HepG2 (cell line): ENCODE measurements at regions not wholly inside any gene's neighbourhood (a gene's known extent, or its start where the extent isn't known, plus 50 kb on each side); places are given as distances from the start of the nearest gene placed in this dataset.

Experiments
- ATAC-seq: fragments of 200-7000 bp; cut with Tn5 transposase; 3 replicates; pipeline ENCODE4 v1.9.1; 2020; ENCODE audit warnings: mild to moderate bottlenecking, moderate library complexity
- BruUV-seq: library from RNA; stranded (reverse); fragments of 400-500 nt; replicated peaks from 2 replicates; lab custom pipeline; 2021; lab: Mats Ljungman, UMichigan
- CTCF ChIA-PET: fragments of 300-600 bp; formaldehyde crosslinking; extraction: SDS; loops from one replicate; lab custom pipeline; 2021; ENCODE audit warnings: low total read pairs, inconsistent platforms, low intra/inter-chr PET ratio; lab: Yijun Ruan, JAX
- POLR2A ChIA-PET: fragments of 350-600 bp; sonication (Branson Sonifier 250); formaldehyde crosslinking; loops from one replicate; lab custom pipeline; 2020; ENCODE audit warnings: antibody characterized with exemption, inconsistent platforms; lab: Yijun Ruan, JAX
- DNase-seq: peaks from one replicate; pipeline ENCODE4 v3.0.0-alpha.2; 2015; ENCODE audit warnings: low spot score
- FAIRE-seq: peaks from 3 replicates; lab custom pipeline; 2011; peaks lifted over from hg19 to GRCh38; lab: Jason Lieb, UNC
- H2AFZ ChIP-seq: one replicate; pipeline ENCODE4 v1.6.1; 2011; ENCODE audit warnings: low read length, inconsistent platforms
- H3K27ac ChIP-seq: fragments of 300-600 bp; 3 replicates; pipeline ENCODE4 v1.8.0; 2011; ENCODE audit warnings: mixed run types, mild to moderate bottlenecking, mixed read lengths, low read length, inconsistent platforms; ENCODE audit not compliant: insufficient read depth; ENCODE audit errors: extremely low read length
- H3K27me3 ChIP-seq, 2 experiments: fragments of 200-600 bp in 1 of 2; 2 replicates in 1 of 2; 3 replicates in 1 of 2; pipeline versions ENCODE4 v1.6.0 to v1.8.0; 2011; ENCODE audit warnings: low read length in 2 of 2, mild to moderate bottlenecking in 2 of 2, moderate library complexity in 2 of 2, inconsistent platforms in 1 of 2; ENCODE audit not compliant: insufficient read depth in 2 of 2, control insufficient read depth in 1 of 2
- H3K36me3 ChIP-seq, 2 experiments: fragments of 200-600 bp in 1 of 2; replicated peaks in 1 of 2; 2 replicates in 1 of 2; 3 replicates in 1 of 2; pipeline versions ENCODE4 v1.5.1 to v1.8.0; 2011; ENCODE audit warnings: low read length in 2 of 2, inconsistent platforms in 1 of 2; ENCODE audit not compliant: insufficient read depth in 2 of 2, control insufficient read depth in 1 of 2
- H3K4me1 ChIP-seq: 2 replicates; pipeline ENCODE4 v1.5.1; 2012; ENCODE audit warnings: low read length, inconsistent platforms; ENCODE audit not compliant: insufficient read depth
- H3K4me2 ChIP-seq: 2 replicates; pipeline ENCODE4 v1.6.0; 2011; ENCODE audit warnings: low read depth, low read length, inconsistent platforms
- H3K4me3 ChIP-seq, 3 experiments: fragments of 200-600 bp in 1 of 3; sonication (generic), shearing (Covaris generic) in 1 of 3; replicated peaks in 1 of 3; 2 replicates each; pipeline ENCODE4 v1.5.1; 2011 to 2016; ENCODE audit warnings: low read length in 3 of 3, inconsistent platforms in 2 of 3, low read depth in 2 of 3, mild to moderate bottlenecking in 2 of 3, control low read depth in 1 of 3, mixed read lengths in 1 of 3; ENCODE audit not compliant: insufficient read depth in 1 of 3
- H3K79me2 ChIP-seq: one replicate; pipeline ENCODE4 v1.6.1; 2011; ENCODE audit warnings: low read length, inconsistent platforms; ENCODE audit not compliant: insufficient read depth
- H3K9ac ChIP-seq: 2 replicates; pipeline ENCODE4 v1.6.0; 2011; ENCODE audit warnings: mild to moderate bottlenecking, low read depth, low read length, inconsistent platforms; ENCODE audit not compliant: insufficient read depth
- H3K9me3 ChIP-seq: 2 replicates; pipeline ENCODE4 v1.5.1; 2012; ENCODE audit warnings: mild to moderate bottlenecking, low read length
- H4K20me1 ChIP-seq: 2 replicates; pipeline ENCODE4 v1.6.0; 2011; ENCODE audit warnings: inconsistent platforms, mild to moderate bottlenecking, low read length, moderate library complexity; ENCODE audit not compliant: insufficient read depth
- MATR3 ChIP-seq: sonication (generic); formaldehyde crosslinking; IDR thresholded peaks from 2 replicates; pipeline ENCODE4 v1.4.0; 2020; ENCODE audit warnings: missing genetic modification reagents
- MXI1 ChIP-seq: IDR thresholded peaks from 3 replicates; pipeline ENCODE4 v1.6.1; 2012; ENCODE audit warnings: low read depth, low read length, inconsistent platforms, borderline replicate concordance
- NFRKB ChIP-seq: fragments of 450-650 bp; IDR thresholded peaks from 2 replicates; pipeline ENCODE4 v1.6.1; 2017
- PHF21A ChIP-seq: sonication (generic); formaldehyde crosslinking; IDR thresholded peaks from 2 replicates; pipeline ENCODE4 v1.5.0; 2020; ENCODE audit warnings: mild to moderate bottlenecking, missing genetic modification reagents
- SOX5 ChIP-seq: IDR thresholded peaks from 2 replicates; pipeline ENCODE4 v1.6.1; 2016; ENCODE audit warnings: borderline replicate concordance
- SP1 ChIP-seq, 2 experiments: fragments of 450-650 bp in 1 of 2; sonication (generic) in 1 of 2; formaldehyde crosslinking in 1 of 2; IDR thresholded peaks; 2 replicates each; pipeline versions ENCODE4 v1.4.0 to v1.6.1; 2016 to 2020; ENCODE audit warnings: missing genetic modification reagents in 1 of 2
- UBTF ChIP-seq: sonication (generic); formaldehyde crosslinking; IDR thresholded peaks from 2 replicates; pipeline ENCODE4 v1.4.0; 2020; ENCODE audit warnings: mild to moderate bottlenecking, missing genetic modification reagents
- ZNF883 ChIP-seq: sonication (generic); formaldehyde crosslinking; IDR thresholded peaks from 2 replicates; pipeline ENCODE4 v1.5.1; 2020; ENCODE audit warnings: mild to moderate bottlenecking, missing genetic modification reagents; ENCODE audit errors: not compliant biosample characterization
- WGBS: methylation state at CpG from one replicate; pipeline ENCODE4 v1.1.6; 2017; ENCODE audit warnings: low lambda C conversion rate; 5-methylcytosine and 5-hydroxymethylcytosine counted together
- in situ Hi-C: cut with HindIII; loops from 2 replicates; pipeline ENCODE4 v1.10.0; 2017; ENCODE audit warnings: low pct_unique_long_range_greater_than_20kb; ENCODE audit not compliant: extremely low pct_ligation_motif_present
- intact Hi-C: fragments of 100-400 bp; cut with micrococcal nuclease; formaldehyde crosslinking; loops from one replicate; pipeline ENCODE4 v1.10.0; 2022; ENCODE audit not compliant: unreplicated experiment

DNA sequence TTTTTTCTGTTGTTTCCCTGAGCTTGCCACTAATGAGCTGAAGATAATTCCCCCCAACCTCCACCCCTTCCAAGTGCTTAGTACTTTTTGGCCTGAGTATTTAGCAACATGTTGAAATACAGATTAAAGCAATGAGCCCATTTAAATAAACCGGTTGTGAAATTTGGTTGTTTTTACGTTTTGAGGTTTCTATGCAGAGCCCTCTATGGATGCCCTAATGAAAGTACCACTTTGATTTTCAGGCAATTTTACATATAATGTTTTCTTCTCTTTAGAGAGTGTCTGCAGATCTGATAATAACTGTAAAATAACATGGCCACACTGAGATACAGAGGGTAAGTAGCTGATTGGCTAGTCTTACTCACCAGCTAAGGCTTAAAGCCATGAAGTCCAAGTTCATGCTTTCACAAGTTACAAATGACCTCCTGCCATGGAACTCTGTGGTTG, 139.4 kb upstream of the SLC7A14 start:
- POLR2A ChIA-PET = no interaction called here
- no peak for ATAC-seq
- DNase-seq = no peak
- FAIRE-seq = no peak
- H2AFZ ChIP-seq = no peak overlapping the region
- no peak overlapping the region for H3K4me2 ChIP-seq
- WGBS = 6% methylated on average over 2 of the region's 2 CpGs
- no peaks in the 10 kb centered on the region for H3K79me2 ChIP-seq
- H3K36me3 ChIP-seq = no peaks in the 10 kb centered on the region
- TF ChIP-seq MATR3 (no peak), UBTF (no peak), ZNF883 (CRISPR knock-in tag) (no peak), NFRKB (no peak), SP1 (IDR thresholded peaks at IDR 0.05) (no peak), SP1 (CRISPR knock-in tag; IDR thresholded peaks at IDR 0.05) (no peak), MXI1 (no peak), SOX5 (no peak), PHF21A (CRISPR knock-in tag) (no peak)
- intact Hi-C loops = no loop called here
- CTCF ChIA-PET = no interaction called here
- no peaks in the 10 kb centered on the region for H3K27me3 ChIP-seq
- H3K9ac ChIP-seq = no peak overlapping the region
- H4K20me1 ChIP-seq = no peaks in the 10 kb centered on the region
- H3K4me3 ChIP-seq = no peak overlapping the region
- no peaks in the 10 kb centered on the region for H3K9me3 ChIP-seq
- in situ Hi-C loops = no loop called here
- no TSS peak for BruUV-seq
- H3K4me1 ChIP-seq = no peaks in the 10 kb centered on the region
- H3K27ac ChIP-seq = no peak overlapping the region
